NCI-H82 treated with DMSO at 0.1 percent for 48 hours (cell line): ENCODE measurements at regions not wholly inside any gene's neighbourhood (a gene's known extent, or its start where the extent isn't known, plus 50 kb on each side); places are given as distances from the start of the nearest gene placed in this dataset.
A peak's percentile ranks its signal among the peaks of the same experiment; 100 is the strongest.

Experiments used
- DNase-seq: peaks from one replicate; lab custom pipeline; 2025; ENCODE audit not compliant: unreplicated experiment; lab: John Stamatoyannopoulos, UW

GRCh38 chr4:167652267-167652666 is 418.0 kb upstream of the SPOCK3 start:
- DNase-seq, result no peak

GRCh38 chr4:167688660-167689142 is 403.6 kb upstream of the ANXA10 start:
- DNase-seq, result peak; percentile 3

GRCh38 chr4:167702391-167702790 is 389.9 kb upstream of the ANXA10 start:
- DNase-seq, result no peak

- no peak for DNase-seq
Measured at GRCh38 chr4:167711517-167711916, 380.8 kb upstream of the ANXA10 start.

- DNase-seq, result no peak
Measured at GRCh38 chr4:167713756-167714155, 378.6 kb upstream of the ANXA10 start.

- no peak for DNase-seq
Measured at GRCh38 chr4:167715176-167715575, 377.2 kb upstream of the ANXA10 start.

- no peak for DNase-seq
Measured at GRCh38 chr4:167717495-167717894, 374.8 kb upstream of the ANXA10 start.

GRCh38 chr4:167721617-167722486 is 370.5 kb upstream of the ANXA10 start:
- DNase-seq, result no peak

GRCh38 chr4:167722487-167722808 is 369.9 kb upstream of the ANXA10 start:
- DNase-seq, result no peak

GRCh38 chr4:167724941-167725340 is 367.4 kb upstream of the ANXA10 start:
- no peak for DNase-seq

- no peak for DNase-seq
Measured at GRCh38 chr4:167730769-167731168, 361.6 kb upstream of the ANXA10 start.

- no peak for DNase-seq
Measured at GRCh38 chr4:167745024-167745687, 347.2 kb upstream of the ANXA10 start.

GRCh38 chr4:167767281-167767680 is 325.1 kb upstream of the ANXA10 start:
- no peak for DNase-seq

GRCh38 chr4:167774646-167775045 is 317.7 kb upstream of the ANXA10 start:
- DNase-seq, result no peak

GRCh38 chr4:167775375-167775774 is 317.0 kb upstream of the ANXA10 start:
- DNase-seq, result no peak

- no peak for DNase-seq
Measured at GRCh38 chr4:167779280-167779679, 313.1 kb upstream of the ANXA10 start.

GRCh38 chr4:167779864-167780263 is 312.5 kb upstream of the ANXA10 start:
- DNase-seq, result no peak

- DNase-seq, result no peak
Measured at GRCh38 chr4:167784826-167785225, 307.5 kb upstream of the ANXA10 start.

GRCh38 chr4:167785523-167785922 is 306.8 kb upstream of the ANXA10 start:
- no peak for DNase-seq

GRCh38 chr4:167786504-167786903 is 305.8 kb upstream of the ANXA10 start:
- DNase-seq, result no peak

GRCh38 chr4:167787231-167787630 is 305.1 kb upstream of the ANXA10 start:
- no peak for DNase-seq

GRCh38 chr4:167802463-167803212 is 289.7 kb upstream of the ANXA10 start:
- no peak for DNase-seq
